ACC112 (cell line): ENCODE measurements at regions not wholly inside any gene's neighbourhood (a gene's known extent, or its start where the extent isn't known, plus 50 kb on each side); places are given as distances from the start of the nearest gene placed in this dataset.
A peak's percentile ranks its signal among the peaks of the same experiment; 100 is the strongest.
"Not testable (repeated sequence)": the region's sequence is repeated elsewhere in the genome, so short reads cannot be mapped to it uniquely, and the experiment has no call there.

Experiments
- H2AFZ ChIP-seq: fragments of 200-600 bp; sonication (generic); one replicate; pipeline ENCODE4 v1.6.0; 2017; ENCODE audit warnings: antibody characterized with exemption, low read length; ENCODE audit not compliant: unreplicated experiment
- H3K27ac ChIP-seq: fragments of 200-600 bp; sonication (generic); 2 replicates; pipeline ENCODE4 v1.5.1; 2014; ENCODE audit warnings: low read depth, mild to moderate bottlenecking, antibody characterized with exemption, low read length, moderate library complexity
- H3K27me3 ChIP-seq: fragments of 200-600 bp; sonication (generic); 2 replicates; pipeline ENCODE4 v1.6.1; 2014; ENCODE audit warnings: mild to moderate bottlenecking, antibody characterized with exemption, low read length, moderate library complexity, mixed read lengths; ENCODE audit not compliant: insufficient read depth
- H3K36me3 ChIP-seq: fragments of 200-600 bp; sonication (generic); 2 replicates; pipeline ENCODE4 v1.6.1; 2016; ENCODE audit warnings: mild to moderate bottlenecking, antibody characterized with exemption, low read length, moderate library complexity, mixed read lengths; ENCODE audit not compliant: insufficient read depth
- H3K4me1 ChIP-seq: fragments of 200-600 bp; sonication (generic); one replicate; pipeline ENCODE4 v1.6.1; 2016; ENCODE audit warnings: low read length, mixed read lengths; ENCODE audit not compliant: insufficient read depth, unreplicated experiment, control insufficient read depth
- H3K4me3 ChIP-seq: fragments of 200-600 bp; sonication (generic); 2 replicates; pipeline ENCODE4 v1.5.1; 2014; ENCODE audit warnings: mild to moderate bottlenecking, low read depth, low read length
- H3K79me2 ChIP-seq: fragments of 200-600 bp; sonication (generic); one replicate; pipeline ENCODE4 v1.6.0; 2016; ENCODE audit warnings: low read length; ENCODE audit not compliant: control insufficient read depth, unreplicated experiment, insufficient read depth

GRCh38 chr4:79574741-79575451 is 166.9 kb upstream of the GK2 start:
- Histone ChIP-seq H3K4me1 (no peaks in the 10 kb centered on the region), H3K27ac (no peak overlapping the region), H3K79me2 (no peaks in the 10 kb centered on the region), H2AFZ (no peak overlapping the region), H3K27me3 (peaks cover 4% of the 10 kb centered on the region; the same call in 1 of the 2 replicates), H3K36me3 (no peaks in the 10 kb centered on the region), H3K4me3 (no peak overlapping the region)

GRCh38 chr4:79563219-79563618 is 155.2 kb upstream of the GK2 start:
- no peak overlapping the region for H2AFZ ChIP-seq
- H3K27ac ChIP-seq: no peak overlapping the region
- no peak overlapping the region for H3K4me3 ChIP-seq
- no peaks in the 10 kb centered on the region for H3K79me2 ChIP-seq
- peaks cover 3% of the 10 kb centered on the region; the same call in 1 of the 2 replicates for H3K27me3 ChIP-seq
- H3K4me1 ChIP-seq: no peaks in the 10 kb centered on the region
- H3K36me3 ChIP-seq: no peaks in the 10 kb centered on the region

GRCh38 chr4:79561751-79562150 is 153.7 kb upstream of the GK2 start:
- no peak overlapping the region for H3K27ac ChIP-seq
- no peaks in the 10 kb centered on the region for H3K36me3 ChIP-seq
- H3K4me1 ChIP-seq: no peaks in the 10 kb centered on the region
- H2AFZ ChIP-seq: no peak overlapping the region
- H3K27me3 ChIP-seq: peaks cover 3% of the 10 kb centered on the region; the same call in 1 of the 2 replicates
- no peak overlapping the region for H3K4me3 ChIP-seq
- H3K79me2 ChIP-seq: no peaks in the 10 kb centered on the region

GRCh38 chr4:79559398-79559797 is 151.4 kb upstream of the GK2 start:
- not testable (repeated sequence) for H3K4me1 ChIP-seq, H2AFZ ChIP-seq, H3K27me3 ChIP-seq, H3K27ac ChIP-seq, H3K36me3 ChIP-seq, H3K4me3 ChIP-seq, H3K79me2 ChIP-seq

- Histone ChIP-seq H3K27ac (no peak overlapping the region), H3K4me1 (no peaks in the 10 kb centered on the region), H3K79me2 (no peaks in the 10 kb centered on the region), H3K27me3 (no peaks in the 10 kb centered on the region), H3K4me3 (no peak overlapping the region), H3K36me3 (no peaks in the 10 kb centered on the region), H2AFZ (no peak overlapping the region)
These were observed 144.3 kb upstream of the GK2 start for GRCh38 chr4:79552311-79552710.

GRCh38 chr4:79551555-79551954 is 143.5 kb upstream of the GK2 start:
- Histone ChIP-seq H3K36me3 (no peaks in the 10 kb centered on the region), H3K4me3 (no peak overlapping the region), H3K27ac (no peak overlapping the region), H2AFZ (no peak overlapping the region), H3K27me3 (no peaks in the 10 kb centered on the region), H3K79me2 (no peaks in the 10 kb centered on the region), H3K4me1 (no peaks in the 10 kb centered on the region)

- Histone ChIP-seq H3K4me1 (no peaks in the 10 kb centered on the region), H3K27ac (no peak overlapping the region), H2AFZ (no peak overlapping the region), H3K36me3 (no peaks in the 10 kb centered on the region), H3K4me3 (no peak overlapping the region), H3K27me3 (0 out of 2 replicates have a peak, but pooled peaks cover 3% of the 10 kb centered on the region), H3K79me2 (no peaks in the 10 kb centered on the region)
These were observed 139.8 kb upstream of the GK2 start for GRCh38 chr4:79547851-79548250.

- not testable (repeated sequence) for H3K4me3 ChIP-seq, H2AFZ ChIP-seq
These were observed 137.3 kb upstream of the GK2 start for GRCh38 chr4:79545292-79545691.

GRCh38 chr4:79540143-79540542 is 132.1 kb upstream of the GK2 start:
- Histone ChIP-seq H3K27ac (no peak overlapping the region), H3K79me2 (no peaks in the 10 kb centered on the region), H2AFZ (no peak overlapping the region), H3K4me1 (no peaks in the 10 kb centered on the region), H3K27me3 (no peaks in the 10 kb centered on the region), H3K4me3 (no peak overlapping the region), H3K36me3 (no peaks in the 10 kb centered on the region)

More at GRCh38 chr4:79545292-79545691, 137.3 kb upstream of the GK2 start:
- not testable (repeated sequence) for H3K79me2 ChIP-seq, H3K27ac ChIP-seq, H3K36me3 ChIP-seq, H3K27me3 ChIP-seq, H3K4me1 ChIP-seq

- Histone ChIP-seq H3K79me2 (no peaks in the 10 kb centered on the region), H3K4me3 (no peak overlapping the region), H2AFZ (no peak overlapping the region), H3K27me3 (peaks cover 3% of the 10 kb centered on the region; the same call in 1 of the 2 replicates), H3K36me3 (no peaks in the 10 kb centered on the region), H3K27ac (no peak overlapping the region), H3K4me1 (no peaks in the 10 kb centered on the region)
These were observed 127.5 kb upstream of the GK2 start for GRCh38 chr4:79535516-79535915.

- H3K27ac ChIP-seq: no peak overlapping the region
- no peaks in the 10 kb centered on the region for H3K4me1 ChIP-seq
- no peaks in the 10 kb centered on the region for H3K36me3 ChIP-seq
- H3K27me3 ChIP-seq: no peaks in the 10 kb centered on the region; the same call in 1 of the 2 replicates
- H3K4me3 ChIP-seq: no peak overlapping the region
- H2AFZ ChIP-seq: peak overlapping the region; percentile 22
- no peaks in the 10 kb centered on the region for H3K79me2 ChIP-seq
These were observed 120.2 kb upstream of the GK2 start for GRCh38 chr4:79528241-79528706.
